ENCODE measurements at regions not wholly inside any gene's neighbourhood (a gene's known extent, or its start where the extent isn't known, plus 50 kb on each side); places are given as distances from the start of the nearest gene placed in this dataset.

GRCh38 chr13:94765814-94766213 is 53.5 kb upstream of the SOX21 start:
- 87% methylated on average over 7 of the region's 7 CpGs for WGBS
- no peak overlapping the region for H3K27ac ChIP-seq

GRCh38 chr13:94764576-94765321 is 52.4 kb upstream of the SOX21 start:
- no peaks in the 10 kb centered on the region for H3K4me1 ChIP-seq (replicated peaks)
- no peaks in the 10 kb centered on the region for H3K9me3 ChIP-seq
- no peaks in the 10 kb centered on the region for H3K27me3 ChIP-seq (replicated peaks; ENCODE audit: insufficient read depth)
- H3K4me3 ChIP-seq = no peak overlapping the region
- WGBS = 92% methylated on average over 2 of the region's 2 CpGs
- TF ChIP-seq POLR2AphosphoS5 (IDR thresholded peaks at IDR 0.05) (no peak), CTCF (IDR thresholded peaks at IDR 0.05) (no peak)
- H3K36me3 ChIP-seq = no peaks in the 10 kb centered on the region
- no peak for DNase-seq (ENCODE audit: low spot score)
- H3K27ac ChIP-seq = no peak overlapping the region
- intact Hi-C loops (cut with DNase I) = no loop called here

More at GRCh38 chr13:94765814-94766213, 53.5 kb upstream of the SOX21 start:
- Histone ChIP-seq H3K9me3 (no peaks in the 10 kb centered on the region), H3K36me3 (no peaks in the 10 kb centered on the region), H3K4me3 (no peak overlapping the region), H3K4me1 (replicated peaks) (no peaks in the 10 kb centered on the region), H3K27me3 (replicated peaks; ENCODE audit: insufficient read depth) (no peaks in the 10 kb centered on the region)
- no peak for DNase-seq (ENCODE audit: low spot score)
- TF ChIP-seq POLR2A (IDR thresholded peaks at IDR 0.05) (no peak), CTCF (IDR thresholded peaks at IDR 0.05) (no peak), POLR2AphosphoS5 (IDR thresholded peaks at IDR 0.05) (no peak)
- intact Hi-C loops (cut with DNase I) = no loop called here

Data from prostate gland (tissue), 2 donors.